Muscle of leg (tissue), 3 donors: ENCODE measurements at regions not wholly inside any gene's neighbourhood (a gene's known extent, or its start where the extent isn't known, plus 50 kb on each side); places are given as distances from the start of the nearest gene placed in this dataset.
A peak's percentile ranks its signal among the peaks of the same experiment; 100 is the strongest.

ENCODE experiments used
- DNase-seq: peaks from one replicate; pipeline ENCODE4 v3.0.0; 2013
- H3K27ac ChIP-seq: one replicate; pipeline ENCODE4 v1.5.1; 2013; ENCODE audit warnings: mild to moderate bottlenecking, low read length, control low read depth
- H3K27me3 ChIP-seq: one replicate; pipeline ENCODE4 v1.6.1; 2013; ENCODE audit warnings: low read length; ENCODE audit not compliant: control insufficient read depth, insufficient read depth
- H3K36me3 ChIP-seq: one replicate; pipeline ENCODE4 v1.6.1; 2013; ENCODE audit warnings: low read length; ENCODE audit not compliant: control insufficient read depth, insufficient read depth
- H3K4me1 ChIP-seq: one replicate; pipeline ENCODE4 v1.6.1; 2013; ENCODE audit warnings: low read length; ENCODE audit not compliant: control insufficient read depth, insufficient read depth
- H3K4me3 ChIP-seq: one replicate; pipeline ENCODE4 v1.5.1; 2013; ENCODE audit warnings: low read length, control low read depth
- H3K9me3 ChIP-seq: replicated peaks from 2 replicates; pipeline ENCODE4 v1.6.1; 2013; ENCODE audit warnings: low read depth, low read length; ENCODE audit not compliant: control insufficient read depth
- WGBS: methylation state at CpG from one replicate; pipeline ENCODE4 v1.1.5; 2013; ENCODE audit warnings: missing lambda C conversion rate; ENCODE audit not compliant: insufficient coverage; 5-methylcytosine and 5-hydroxymethylcytosine counted together

DNA sequence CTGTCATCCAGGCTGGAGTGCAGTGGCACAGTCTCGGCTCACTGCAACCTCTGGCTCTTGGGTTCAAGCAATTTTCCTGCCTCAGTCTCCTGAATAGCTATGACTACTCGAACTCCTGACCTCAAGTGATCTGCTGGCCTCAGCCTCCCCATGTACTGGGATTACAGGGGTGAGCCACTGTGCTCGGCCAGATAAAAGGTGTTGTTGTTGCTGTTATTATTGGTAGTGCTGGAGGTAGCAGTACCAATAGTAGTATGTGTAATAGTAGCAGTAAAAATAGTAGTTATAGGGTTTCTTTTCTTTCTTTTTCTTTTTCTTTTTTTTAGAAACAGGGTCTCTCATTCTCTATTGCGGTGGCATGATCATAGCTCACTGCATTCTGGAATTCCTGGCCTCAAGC lies 592.1 kb downstream of the ARAP2 start:
- H3K4me3 ChIP-seq: no peak overlapping the region
- WGBS: 75% methylated on average over 2 of the region's 4 CpGs

DNA sequence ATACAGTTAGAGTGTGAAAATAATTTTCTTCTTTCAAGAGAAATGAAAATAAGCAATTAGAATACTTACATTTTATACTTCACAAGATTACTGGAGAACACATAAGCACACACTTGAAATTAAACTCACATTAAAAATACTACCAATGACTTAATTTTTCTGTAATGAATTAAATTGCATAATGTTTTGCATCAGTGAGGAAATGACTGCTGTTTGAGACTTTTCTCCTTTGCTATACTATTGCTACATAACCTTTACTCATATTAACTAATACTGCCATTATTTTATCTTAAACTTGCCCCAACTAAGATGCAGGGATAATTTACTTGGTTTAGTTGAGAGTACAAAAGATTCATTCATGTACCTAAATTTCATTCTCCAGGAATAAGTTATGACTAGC lies 590.9 kb downstream of the ARAP2 start:
- DNase-seq: no peak
- Histone ChIP-seq H3K9me3 (no peaks in the 10 kb centered on the region), H3K4me3 (no peak overlapping the region), H3K27me3 (no peaks in the 10 kb centered on the region), H3K36me3 (no peaks in the 10 kb centered on the region), H3K27ac (no peak overlapping the region), H3K4me1 (no peaks in the 10 kb centered on the region)

More for the DNA sequence above, 592.1 kb downstream of the ARAP2 start:
- no peaks in the 10 kb centered on the region for H3K4me1 ChIP-seq
- H3K36me3 ChIP-seq: no peaks in the 10 kb centered on the region
- no peaks in the 10 kb centered on the region for H3K27me3 ChIP-seq
- H3K9me3 ChIP-seq: no peaks in the 10 kb centered on the region
- DNase-seq: no peak
- H3K27ac ChIP-seq: no peak overlapping the region

- Histone ChIP-seq H3K27me3 (no peaks in the 10 kb centered on the region), H3K27ac (no peak overlapping the region), H3K4me3 (no peak overlapping the region), H3K36me3 (no peaks in the 10 kb centered on the region), H3K4me1 (no peaks in the 10 kb centered on the region), H3K9me3 (no peaks in the 10 kb centered on the region)
- WGBS: no CpG with 5 or more reads among the region's 1 CpG
- no peak for DNase-seq
Measured at GRCh38 chr4:35673137-35673536, 571.2 kb downstream of the ARAP2 start.

DNA sequence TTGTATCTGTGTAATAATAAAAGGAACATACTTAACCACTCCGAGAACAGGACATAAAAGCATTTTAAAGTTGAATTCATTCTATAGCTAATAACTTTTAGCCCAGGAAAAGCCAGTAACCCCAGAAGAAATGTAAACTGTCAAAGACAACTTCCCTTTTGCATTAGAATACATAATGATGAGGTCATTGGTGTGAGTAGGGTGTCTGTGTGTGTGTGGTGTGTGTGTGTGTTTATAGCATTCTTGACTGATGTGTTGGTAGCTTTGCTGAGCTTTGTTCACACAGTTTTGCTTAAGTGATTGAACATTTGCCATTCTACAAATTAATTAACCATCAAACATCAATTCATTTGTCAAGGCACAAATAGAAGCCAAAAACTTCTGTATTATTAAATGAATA lies 559.6 kb downstream of the ARAP2 start:
- DNase-seq: no peak
- H3K9me3 ChIP-seq: no peaks in the 10 kb centered on the region
- no peaks in the 10 kb centered on the region for H3K4me1 ChIP-seq
- no peak overlapping the region for H3K27ac ChIP-seq
- H3K36me3 ChIP-seq: no peaks in the 10 kb centered on the region
- no CpG with 5 or more reads among the region's 1 CpG for WGBS
- H3K27me3 ChIP-seq: no peaks in the 10 kb centered on the region
- no peak overlapping the region for H3K4me3 ChIP-seq

DNA sequence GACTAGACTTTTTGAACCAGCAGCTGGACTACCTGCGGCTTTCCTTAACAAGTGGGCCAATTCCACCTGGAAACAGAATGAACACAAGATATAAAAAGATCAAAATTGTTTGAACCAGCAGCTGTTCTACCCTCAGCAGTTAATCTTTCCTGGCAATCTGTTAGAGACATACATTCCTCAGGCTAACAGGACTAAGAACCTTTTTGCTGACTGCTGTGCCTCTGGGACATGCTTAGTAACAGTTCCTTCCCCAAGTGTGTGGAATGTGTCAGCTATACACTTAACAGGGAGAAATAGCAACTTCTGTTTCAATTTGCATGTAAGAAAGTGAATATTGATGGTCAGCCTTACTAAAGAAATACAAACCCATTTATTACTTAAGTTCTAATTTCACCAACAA lies 554.4 kb downstream of the ARAP2 start:
- no peaks in the 10 kb centered on the region for H3K27me3 ChIP-seq
- no peak overlapping the region for H3K27ac ChIP-seq
- no peaks in the 10 kb centered on the region for H3K9me3 ChIP-seq
- no peaks in the 10 kb centered on the region for H3K4me1 ChIP-seq
- no peak overlapping the region for H3K4me3 ChIP-seq
- WGBS: no CpG with 5 or more reads among the region's 1 CpG
- no peaks in the 10 kb centered on the region for H3K36me3 ChIP-seq
- peak; percentile 16 for DNase-seq

DNA sequence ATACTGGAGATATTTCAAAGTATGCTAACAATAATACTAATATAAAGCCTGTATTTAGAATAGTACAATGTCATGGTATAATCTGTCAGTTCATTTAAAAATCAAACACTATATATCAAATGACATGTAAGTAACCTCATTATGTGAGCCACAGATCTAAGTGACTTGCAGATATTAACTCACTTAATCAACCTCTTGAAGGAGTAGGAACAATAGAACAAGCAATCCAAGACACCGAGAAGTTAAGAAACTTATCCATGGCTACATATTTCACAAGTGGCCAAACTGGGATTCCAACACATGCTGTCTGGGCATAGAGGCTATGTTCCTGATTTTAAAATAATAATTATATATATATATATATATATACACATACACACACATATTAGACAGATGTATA lies 554.0 kb downstream of the ARAP2 start:
- Histone ChIP-seq H3K4me1 (no peaks in the 10 kb centered on the region), H3K27me3 (no peaks in the 10 kb centered on the region), H3K27ac (no peak overlapping the region), H3K9me3 (no peaks in the 10 kb centered on the region), H3K4me3 (no peak overlapping the region), H3K36me3 (no peaks in the 10 kb centered on the region)
- DNase-seq: no peak
- no CpG with 5 or more reads among the region's 1 CpG for WGBS

GRCh38 chr4:35695003-35695402 lies 549.3 kb downstream of the ARAP2 start:
- Histone ChIP-seq H3K36me3 (no peaks in the 10 kb centered on the region), H3K4me3 (no peak overlapping the region), H3K9me3 (peaks cover 2% of the 10 kb centered on the region), H3K27me3 (no peaks in the 10 kb centered on the region), H3K4me1 (no peaks in the 10 kb centered on the region), H3K27ac (no peak overlapping the region)
- WGBS: 100% methylated on average over 2 of the region's 3 CpGs
- no peak for DNase-seq

DNA sequence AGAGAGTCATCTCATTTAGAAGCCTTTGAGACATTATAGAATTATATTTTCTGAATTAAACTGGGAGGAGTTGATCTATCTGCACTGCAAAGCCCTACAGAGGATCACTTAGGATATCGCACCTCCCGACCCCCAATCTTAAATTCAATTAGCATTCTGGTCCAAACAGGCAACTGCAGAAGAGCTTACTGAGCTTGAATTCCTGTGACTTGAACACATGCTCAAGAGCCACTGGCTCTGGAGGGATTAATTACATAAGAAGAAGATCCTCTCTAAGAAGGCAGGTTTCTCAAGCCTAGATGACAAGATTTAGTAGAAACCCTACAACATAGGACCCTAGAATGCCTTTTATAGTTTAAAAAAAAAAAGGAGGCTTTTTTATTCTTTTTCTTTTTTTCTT lies 548.9 kb downstream of the ARAP2 start:
- Histone ChIP-seq H3K4me3 (no peak overlapping the region), H3K27me3 (no peaks in the 10 kb centered on the region), H3K36me3 (no peaks in the 10 kb centered on the region), H3K9me3 (peaks cover 2% of the 10 kb centered on the region), H3K27ac (no peak overlapping the region), H3K4me1 (no peaks in the 10 kb centered on the region)
- WGBS: 92% methylated on average over 2 of the region's 2 CpGs
- DNase-seq: no peak

- Histone ChIP-seq H3K27ac (no peak overlapping the region), H3K4me1 (no peaks in the 10 kb centered on the region), H3K4me3 (no peak overlapping the region), H3K27me3 (no peaks in the 10 kb centered on the region), H3K9me3 (peaks cover 2% of the 10 kb centered on the region), H3K36me3 (no peaks in the 10 kb centered on the region)
- no CpG with 5 or more reads among the region's 2 CpGs for WGBS
- DNase-seq: no peak
Measured at GRCh38 chr4:35697210-35697736, 547.0 kb downstream of the ARAP2 start.

DNA sequence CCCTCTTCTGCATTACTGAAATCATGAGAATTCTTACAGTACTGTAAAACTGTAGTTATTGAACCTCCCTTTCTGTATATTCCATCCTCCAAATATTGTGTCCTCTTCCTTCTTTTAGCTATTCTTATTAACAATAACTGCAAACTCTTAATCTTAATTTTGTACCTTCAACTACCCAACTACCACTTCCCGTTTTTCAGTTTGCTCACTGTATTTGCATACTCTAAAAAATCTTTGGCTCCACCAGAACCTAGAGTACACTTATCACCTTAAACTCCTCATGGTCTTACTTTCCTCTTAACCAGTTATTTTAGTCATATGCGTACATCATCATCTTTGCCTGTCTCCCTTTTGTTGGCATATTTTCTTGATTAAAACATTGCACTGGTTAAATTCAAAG lies 543.7 kb downstream of the ARAP2 start:
- Histone ChIP-seq H3K4me3 (no peak overlapping the region), H3K27me3 (no peaks in the 10 kb centered on the region), H3K9me3 (peaks cover 2% of the 10 kb centered on the region), H3K4me1 (no peaks in the 10 kb centered on the region), H3K27ac (no peak overlapping the region), H3K36me3 (no peaks in the 10 kb centered on the region)
- 56% methylated on average over 1 of the region's 2 CpGs for WGBS
- DNase-seq: no peak

DNA sequence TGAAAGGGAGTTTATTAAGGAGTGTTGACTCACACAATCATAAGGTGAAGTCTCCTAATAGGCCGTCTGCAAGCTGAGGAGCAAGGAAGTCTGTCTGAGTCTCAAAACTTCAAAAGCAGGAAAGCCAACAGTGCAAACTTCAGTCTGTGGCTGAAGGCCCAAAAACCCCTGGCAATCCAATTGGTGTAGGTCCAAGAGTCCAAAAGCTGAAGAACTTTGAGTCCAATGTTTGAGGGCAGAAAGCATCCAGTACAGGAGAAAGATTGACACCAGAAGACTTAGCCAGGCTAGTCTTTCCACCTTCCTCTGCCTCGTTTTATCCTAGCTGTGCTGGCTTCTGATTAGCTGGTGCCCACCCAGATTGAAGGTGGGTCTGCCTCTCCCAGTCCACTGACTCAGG lies 535.2 kb downstream of the ARAP2 start:
- H3K36me3 ChIP-seq: no peaks in the 10 kb centered on the region
- DNase-seq: no peak
- no peaks in the 10 kb centered on the region for H3K27me3 ChIP-seq
- H3K4me3 ChIP-seq: no peak overlapping the region
- 62% methylated on average over 2 of the region's 2 CpGs for WGBS
- peaks cover 20% of the 10 kb centered on the region for H3K9me3 ChIP-seq
- no peaks in the 10 kb centered on the region for H3K4me1 ChIP-seq
- H3K27ac ChIP-seq: no peak overlapping the region
